Suprapubic skin (tissue), 4 donors: ENCODE measurements at regions not wholly inside any gene's neighbourhood (a gene's known extent, or its start where the extent isn't known, plus 50 kb on each side); places are given as distances from the start of the nearest gene placed in this dataset.

Source experiments
- DNase-seq, 2 donors: peaks; one replicate each; pipeline ENCODE4 v3.0.0-alpha.2; 2019; ENCODE audit warnings: low spot score in 2 of 2
- H3K27ac ChIP-seq: fragments of 200-600 bp; sonication (generic); one replicate; pipeline ENCODE4 v1.5.1; 2019
- H3K27me3 ChIP-seq: fragments of 200-600 bp; sonication (generic); one replicate; pipeline ENCODE4 v1.5.1; 2019
- H3K36me3 ChIP-seq: fragments of 200-600 bp; sonication (generic); one replicate; pipeline ENCODE4 v1.5.1; 2019
- H3K4me1 ChIP-seq: fragments of 200-600 bp; sonication (generic); one replicate; pipeline ENCODE4 v1.5.1; 2019
- H3K4me3 ChIP-seq: fragments of 200-600 bp; sonication (generic); one replicate; pipeline ENCODE4 v1.5.1; 2019; ENCODE audit warnings: mild to moderate bottlenecking
- H3K9me3 ChIP-seq: fragments of 200-600 bp; sonication (generic); one replicate; pipeline ENCODE4 v1.5.1; 2019
- EP300 ChIP-seq: sonication (generic); formaldehyde crosslinking; IDR thresholded peaks from one replicate; pipeline ENCODE4 v1.6.1; 2017; ENCODE audit warnings: antibody characterized with exemption
- POLR2A ChIP-seq, 2 donors: fragments of 450-650 bp; IDR thresholded peaks; one replicate each; pipeline ENCODE4 v1.6.1; 2017; ENCODE audit warnings: antibody characterized with exemption in 2 of 2, mild to moderate bottlenecking in 2 of 2, moderate library complexity in 2 of 2
- POLR2AphosphoS5 ChIP-seq, 3 donors: sonication (generic); formaldehyde crosslinking; IDR thresholded peaks; one replicate each; pipeline ENCODE4 v1.6.1; 2017; ENCODE audit warnings: antibody characterized with exemption in 3 of 3
- WGBS: methylation state at CpG from one replicate; pipeline ENCODE4 v1.1.5; 2018; 5-methylcytosine and 5-hydroxymethylcytosine counted together
- TF ChIP-seq, protein P1 (sequence below), 2 donors: fragments of 200-600 bp in 1 of 2; fragments of 450-650 bp in 1 of 2; sonication (generic) in 1 of 2; IDR thresholded peaks; one replicate each; pipeline ENCODE4 v1.5.1; 2016 to 2019; ENCODE audit warnings: antibody characterized with exemption in 2 of 2, mild to moderate bottlenecking in 1 of 2, moderate library complexity in 1 of 2

DNA sequence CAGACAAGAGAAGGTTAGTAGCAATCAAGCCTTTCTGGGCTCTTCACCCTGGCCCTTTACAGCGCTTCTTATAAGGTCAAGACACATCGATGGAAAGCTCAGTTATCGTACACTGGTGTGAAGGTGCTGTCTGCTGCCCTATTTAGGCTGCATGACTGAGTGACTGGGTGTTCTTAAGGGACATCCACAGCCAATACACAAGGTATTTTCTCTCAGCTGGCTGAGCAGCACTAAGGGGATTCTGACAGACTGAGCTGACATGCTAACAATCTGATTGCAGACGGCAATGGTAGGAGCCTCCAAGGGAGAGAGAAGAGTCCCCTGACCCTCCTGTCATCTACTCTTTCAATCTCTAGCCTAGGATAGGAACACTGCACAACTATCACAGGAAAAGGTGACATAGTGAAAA lies 577.9 kb downstream of the ISL1 start:
- TF ChIP-seq, protein P1, sequence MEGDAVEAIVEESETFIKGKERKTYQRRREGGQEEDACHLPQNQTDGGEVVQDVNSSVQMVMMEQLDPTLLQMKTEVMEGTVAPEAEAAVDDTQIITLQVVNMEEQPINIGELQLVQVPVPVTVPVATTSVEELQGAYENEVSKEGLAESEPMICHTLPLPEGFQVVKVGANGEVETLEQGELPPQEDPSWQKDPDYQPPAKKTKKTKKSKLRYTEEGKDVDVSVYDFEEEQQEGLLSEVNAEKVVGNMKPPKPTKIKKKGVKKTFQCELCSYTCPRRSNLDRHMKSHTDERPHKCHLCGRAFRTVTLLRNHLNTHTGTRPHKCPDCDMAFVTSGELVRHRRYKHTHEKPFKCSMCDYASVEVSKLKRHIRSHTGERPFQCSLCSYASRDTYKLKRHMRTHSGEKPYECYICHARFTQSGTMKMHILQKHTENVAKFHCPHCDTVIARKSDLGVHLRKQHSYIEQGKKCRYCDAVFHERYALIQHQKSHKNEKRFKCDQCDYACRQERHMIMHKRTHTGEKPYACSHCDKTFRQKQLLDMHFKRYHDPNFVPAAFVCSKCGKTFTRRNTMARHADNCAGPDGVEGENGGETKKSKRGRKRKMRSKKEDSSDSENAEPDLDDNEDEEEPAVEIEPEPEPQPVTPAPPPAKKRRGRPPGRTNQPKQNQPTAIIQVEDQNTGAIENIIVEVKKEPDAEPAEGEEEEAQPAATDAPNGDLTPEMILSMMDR (IDR thresholded peaks at IDR 0.05) = no peak
- no peak for TF ChIP-seq POLR2AphosphoS5 (IDR thresholded peaks at IDR 0.05)
- TF ChIP-seq EP300 = no peak
- TF ChIP-seq POLR2A (IDR thresholded peaks at IDR 0.05) = no peak
- no peak overlapping the region for H3K4me3 ChIP-seq
- no peaks in the 10 kb centered on the region for H3K36me3 ChIP-seq
- DNase-seq = no peak
- H3K9me3 ChIP-seq = no peaks in the 10 kb centered on the region
- H3K27me3 ChIP-seq = no peaks in the 10 kb centered on the region
- H3K4me1 ChIP-seq = no peaks in the 10 kb centered on the region
- H3K27ac ChIP-seq = no peak overlapping the region
- 91% methylated on average over 4 of the region's 4 CpGs for WGBS

DNA sequence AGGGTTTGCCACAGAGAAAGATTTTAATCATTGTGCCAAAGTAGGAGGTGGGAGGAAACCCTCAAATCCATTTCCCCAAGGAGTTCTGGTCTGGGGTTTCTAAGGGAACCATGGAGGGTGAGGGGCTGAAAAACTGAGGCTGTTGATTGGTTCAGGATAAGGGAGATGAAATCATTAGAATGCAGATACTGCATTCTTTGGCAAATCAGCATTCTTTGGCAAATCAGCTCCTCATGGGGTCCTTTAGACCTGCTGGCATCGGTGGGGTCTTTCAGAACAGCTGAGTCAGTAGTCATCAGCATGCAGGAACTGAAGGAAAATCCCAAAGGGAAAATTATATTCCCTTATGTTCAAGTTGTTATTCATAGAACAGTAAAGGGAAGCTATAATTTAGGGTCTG lies 585.5 kb downstream of the ISL1 start:
- no peaks in the 10 kb centered on the region for H3K4me1 ChIP-seq
- H3K36me3 ChIP-seq = no peaks in the 10 kb centered on the region
- no peaks in the 10 kb centered on the region for H3K27me3 ChIP-seq
- no peaks in the 10 kb centered on the region for H3K9me3 ChIP-seq
- DNase-seq = no peak
- H3K4me3 ChIP-seq = no peak overlapping the region
- TF ChIP-seq EP300 = no peak
- TF ChIP-seq POLR2A (IDR thresholded peaks at IDR 0.05) = no peak
- no peak for TF ChIP-seq POLR2AphosphoS5 (IDR thresholded peaks at IDR 0.05)
- TF ChIP-seq, protein P1 (IDR thresholded peaks at IDR 0.05) = no peak
- H3K27ac ChIP-seq = no peak overlapping the region
- WGBS = 21% methylated on average over 1 of the region's 1 CpG

DNA sequence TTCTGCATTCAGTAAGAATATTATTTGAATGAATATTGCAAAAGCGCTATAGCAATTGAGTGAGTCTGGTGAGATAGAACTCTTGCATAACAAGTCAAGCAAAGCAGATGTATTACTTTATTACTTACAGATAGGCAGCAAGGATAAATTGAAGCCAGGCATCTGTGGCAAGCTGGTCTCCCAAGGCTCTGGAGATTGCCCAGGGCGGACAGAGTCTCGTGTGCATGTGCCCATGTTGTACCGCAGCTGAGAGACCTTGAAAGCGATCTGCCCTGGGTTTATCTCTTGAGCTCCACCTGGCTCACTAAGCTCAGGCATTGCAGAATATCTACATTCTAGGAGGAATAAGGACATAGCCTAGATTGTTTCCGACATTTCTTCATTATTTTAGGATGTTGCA lies 591.6 kb downstream of the ISL1 start:
- H3K27me3 ChIP-seq = peaks cover 2% of the 10 kb centered on the region
- no peak for TF ChIP-seq POLR2AphosphoS5 (IDR thresholded peaks at IDR 0.05)
- TF ChIP-seq EP300 = no peak
- no peak for TF ChIP-seq POLR2A (IDR thresholded peaks at IDR 0.05)
- TF ChIP-seq, protein P1 (IDR thresholded peaks at IDR 0.05) = no peak
- H3K36me3 ChIP-seq = no peaks in the 10 kb centered on the region
- no peaks in the 10 kb centered on the region for H3K4me1 ChIP-seq
- H3K9me3 ChIP-seq = no peaks in the 10 kb centered on the region
- no peak overlapping the region for H3K4me3 ChIP-seq
- no peak for DNase-seq
- no peak overlapping the region for H3K27ac ChIP-seq
- 64% methylated on average over 6 of the region's 6 CpGs for WGBS

DNA sequence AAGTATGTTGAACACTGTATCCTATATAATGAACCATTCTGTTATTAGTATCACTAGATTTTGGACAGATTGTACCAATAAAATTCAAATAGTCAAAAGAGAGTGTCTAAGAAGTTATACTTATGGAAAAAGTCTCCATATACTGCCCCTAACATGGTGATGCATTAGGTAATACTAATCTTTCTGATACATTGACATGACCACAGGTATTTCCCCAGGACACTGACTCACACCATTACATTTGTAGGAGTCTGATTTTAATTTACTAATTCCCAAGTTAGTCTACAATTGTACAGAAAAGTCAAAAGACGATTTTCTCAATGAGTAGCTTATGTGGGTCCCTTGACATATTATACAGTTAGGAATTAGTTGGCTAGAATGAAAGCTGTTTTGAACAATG lies 593.8 kb downstream of the ISL1 start:
- no peaks in the 10 kb centered on the region for H3K4me1 ChIP-seq
- DNase-seq = no peak
- no peak overlapping the region for H3K27ac ChIP-seq
- TF ChIP-seq POLR2A (IDR thresholded peaks at IDR 0.05) (no peak), EP300 (no peak), POLR2AphosphoS5 (IDR thresholded peaks at IDR 0.05) (no peak)
- TF ChIP-seq, protein P1 (IDR thresholded peaks at IDR 0.05) = no peak
- H3K4me3 ChIP-seq = no peak overlapping the region
- no peaks in the 10 kb centered on the region for H3K9me3 ChIP-seq
- peaks cover 2% of the 10 kb centered on the region for H3K27me3 ChIP-seq
- WGBS = 71% methylated on average over 1 of the region's 1 CpG
- no peaks in the 10 kb centered on the region for H3K36me3 ChIP-seq

DNA sequence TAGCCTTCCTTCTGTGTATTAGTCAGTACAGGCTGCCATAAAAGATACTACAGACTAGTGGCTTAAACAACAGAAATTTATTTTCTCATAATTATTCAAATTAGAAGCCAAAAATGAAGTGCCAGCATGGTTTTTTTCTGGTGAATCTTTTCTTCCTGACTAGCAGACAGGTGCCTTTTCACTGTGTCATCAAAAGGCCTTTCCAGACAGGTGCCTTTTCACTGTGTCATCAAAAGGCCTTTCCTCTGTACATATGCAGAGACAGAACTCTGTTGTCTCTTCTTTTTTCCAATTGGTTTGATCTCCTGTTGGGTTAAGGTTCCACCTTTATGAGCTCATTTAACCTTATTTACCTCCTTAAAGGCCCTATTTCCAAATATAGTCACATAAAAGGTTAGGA lies 599.9 kb downstream of the ISL1 start:
- Histone ChIP-seq H3K4me3 (no peak overlapping the region), H3K4me1 (no peaks in the 10 kb centered on the region), H3K27me3 (no peaks in the 10 kb centered on the region), H3K9me3 (no peaks in the 10 kb centered on the region), H3K36me3 (no peaks in the 10 kb centered on the region), H3K27ac (no peak overlapping the region)
- DNase-seq = no peak
- no peak for TF ChIP-seq EP300
- no peak for TF ChIP-seq POLR2AphosphoS5 (IDR thresholded peaks at IDR 0.05)
- TF ChIP-seq POLR2A (IDR thresholded peaks at IDR 0.05) = no peak
- TF ChIP-seq, protein P1 (IDR thresholded peaks at IDR 0.05) = no peak
